ENCODE measurements at regions not wholly inside any gene's neighbourhood (a gene's known extent, or its start where the extent isn't known, plus 50 kb on each side); places are given as distances from the start of the nearest gene placed in this dataset.
"Not testable (repeated sequence)": the region's sequence is repeated elsewhere in the genome, so short reads cannot be mapped to it uniquely, and the experiment has no call there.

DNA sequence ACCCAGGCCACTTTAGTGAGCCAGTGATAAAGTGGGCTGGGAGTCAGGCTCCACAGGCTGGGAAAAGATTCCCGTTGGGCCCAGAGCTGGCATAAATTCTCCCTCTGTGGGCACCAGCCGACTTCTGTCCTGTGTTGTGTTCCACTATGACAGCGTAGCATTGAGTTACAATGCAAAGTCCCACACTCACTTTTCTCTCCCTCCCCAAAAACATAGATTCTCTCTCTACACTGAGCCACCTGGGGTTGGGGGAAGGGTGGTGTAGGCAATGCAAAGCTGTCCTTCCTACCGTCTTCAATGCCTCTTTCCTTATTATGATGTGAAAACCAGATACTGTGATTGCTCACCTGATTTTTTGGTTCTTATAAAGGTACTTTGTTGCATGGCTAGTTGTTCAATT, 566.2 kb downstream of the RAPGEF2 start:
- DNase-seq, result no peak

DNA sequence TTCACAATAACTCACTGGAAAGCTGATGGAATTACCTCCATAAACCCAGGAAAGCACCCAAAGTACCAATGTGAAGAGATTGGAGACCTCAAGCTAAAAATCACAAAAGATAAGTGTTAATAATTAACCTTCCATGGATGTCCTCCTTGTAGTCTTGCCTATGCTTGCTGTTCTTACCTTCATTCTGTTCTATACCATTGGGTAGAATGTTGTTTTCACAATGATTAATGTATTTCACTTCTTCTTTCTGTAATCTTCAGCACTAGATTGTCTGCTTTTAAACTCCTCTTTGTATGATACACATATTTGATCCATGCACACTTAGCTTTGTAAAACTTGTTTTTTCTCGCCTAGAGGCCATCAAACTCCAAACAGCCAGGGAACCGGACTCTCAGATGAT, 570.3 kb downstream of the RAPGEF2 start:
- no peak for DNase-seq

DNA sequence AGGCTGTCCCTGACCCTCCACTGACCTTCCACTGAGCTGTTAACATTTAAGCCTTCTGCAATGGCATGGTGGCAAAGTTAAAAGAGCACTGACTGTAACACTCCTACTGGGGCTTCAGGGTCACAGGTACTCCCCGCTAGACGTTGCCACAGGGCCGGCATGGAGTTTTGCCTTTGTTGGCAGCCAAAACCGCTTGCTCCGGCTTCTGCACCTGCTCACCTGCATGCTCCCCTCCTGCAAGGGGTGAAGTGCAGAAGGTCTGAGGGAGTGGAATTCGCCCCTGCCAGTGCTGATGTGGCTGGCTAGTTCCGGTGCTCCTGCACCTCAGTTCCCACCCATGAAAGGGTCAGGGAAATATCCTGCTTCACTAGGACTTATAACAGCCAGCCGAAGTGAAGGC, 571.4 kb downstream of the RAPGEF2 start:
- DNase-seq, result no peak

GRCh38 chr4:159677521-159677920, 574.6 kb downstream of the RAPGEF2 start:
- no peak for DNase-seq

- no peak for DNase-seq
Observed at GRCh38 chr4:159682996-159683395, 580.1 kb downstream of the RAPGEF2 start.

DNA sequence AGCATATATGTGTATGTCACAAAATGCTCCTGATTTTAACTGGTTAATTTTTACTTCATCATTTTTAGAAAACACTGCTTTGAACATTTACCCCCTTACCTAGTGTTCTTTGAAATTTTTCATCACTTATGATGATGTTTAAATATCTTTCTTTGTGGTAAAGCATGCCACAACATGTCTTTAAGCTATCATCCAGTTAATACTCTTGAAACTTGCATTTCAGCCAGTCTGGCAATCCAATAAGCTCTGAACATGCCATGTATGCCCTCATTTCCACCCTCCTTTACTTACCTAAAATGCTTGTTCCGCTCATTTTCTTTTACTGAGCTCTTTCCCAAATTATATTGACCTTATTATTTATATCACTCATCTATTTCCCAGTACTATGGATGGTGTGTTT, 581.2 kb downstream of the RAPGEF2 start:
- no peak for DNase-seq

DNA sequence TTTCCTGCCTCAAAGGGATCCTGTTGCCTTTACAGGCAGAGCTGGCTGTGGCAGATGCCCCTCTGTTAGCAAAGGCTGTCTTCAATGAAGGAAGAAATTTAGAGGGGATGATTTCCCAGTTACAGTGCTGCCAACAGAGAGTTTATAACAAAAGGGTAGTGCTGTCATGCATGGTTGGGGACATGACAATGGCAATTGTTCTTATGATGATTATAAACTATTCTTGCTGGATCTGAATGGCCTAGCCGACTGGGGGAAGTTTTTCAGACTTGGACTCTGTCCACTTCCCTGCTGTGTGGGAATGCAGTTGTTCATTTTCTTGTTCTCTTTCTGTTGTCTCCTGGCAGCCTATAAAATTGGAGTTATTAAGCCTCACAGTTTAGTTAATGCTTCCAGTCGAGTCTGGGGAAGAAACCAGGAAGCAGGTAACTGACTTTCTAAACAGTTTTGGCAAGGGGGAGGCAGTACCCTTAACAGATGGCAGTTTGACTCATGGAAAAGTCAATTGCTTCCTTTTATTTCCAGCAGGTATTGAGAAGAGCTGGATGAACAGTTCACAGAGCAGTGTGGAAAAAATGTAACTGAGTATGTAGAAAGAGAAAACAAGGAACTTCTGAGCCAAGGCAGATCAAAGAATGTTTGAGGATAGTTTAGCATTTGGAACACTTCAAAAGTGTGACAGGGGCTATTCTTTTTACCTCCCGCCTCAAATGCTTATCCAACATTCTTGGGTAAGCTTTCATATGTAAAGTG, 582.6 kb downstream of the RAPGEF2 start:
- no peak for DNase-seq

GRCh38 chr4:159689526-159689925, 586.6 kb downstream of the RAPGEF2 start:
- no peak for DNase-seq

DNA sequence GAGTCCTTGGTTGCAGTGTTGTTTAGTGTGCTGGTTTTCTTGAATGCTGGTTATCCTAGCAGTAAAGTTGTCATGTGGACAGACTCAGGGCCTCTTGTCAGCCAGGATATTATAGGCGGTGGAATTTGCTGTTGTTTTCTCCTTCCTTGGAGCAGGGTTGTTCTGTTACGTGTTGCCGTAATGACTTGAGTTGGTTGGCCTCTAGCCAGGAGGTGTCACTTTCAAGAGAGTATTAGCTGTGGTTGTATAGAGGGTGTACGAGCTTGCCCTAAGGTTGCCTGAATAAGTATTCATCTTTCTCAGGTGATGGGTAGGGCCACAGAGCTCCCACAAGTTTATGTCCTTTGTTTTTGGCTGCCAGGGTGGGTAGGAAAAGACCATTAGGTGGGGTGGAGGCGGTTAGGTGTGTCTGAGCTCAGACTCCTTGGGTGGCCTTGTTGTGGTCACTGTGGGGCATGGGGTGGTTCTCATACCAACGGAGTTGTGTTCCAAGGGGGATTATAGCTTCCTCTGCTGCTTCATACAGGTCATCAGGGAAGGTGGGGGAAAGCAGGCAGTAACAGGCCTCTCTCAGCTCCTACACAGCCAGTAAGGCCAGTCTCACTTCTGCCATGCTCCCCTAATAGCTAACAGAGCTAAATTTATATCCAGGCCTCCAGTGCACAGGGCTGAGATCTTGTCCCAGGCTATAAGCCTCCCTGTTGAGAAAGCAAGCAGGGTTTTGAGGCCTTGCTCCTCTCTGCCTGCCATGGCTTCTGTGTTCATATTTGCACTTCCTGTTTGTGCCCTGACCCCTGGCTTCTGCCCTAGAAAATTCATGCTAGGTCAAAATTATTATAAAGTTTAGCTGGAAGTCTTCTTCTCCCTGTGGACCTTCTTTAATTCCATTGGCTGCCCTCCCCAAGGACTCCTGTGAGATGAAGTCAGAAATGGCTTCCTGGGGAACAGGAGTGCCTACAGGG, 594.7 kb downstream of the RAPGEF2 start:
- no peak for DNase-seq

DNA sequence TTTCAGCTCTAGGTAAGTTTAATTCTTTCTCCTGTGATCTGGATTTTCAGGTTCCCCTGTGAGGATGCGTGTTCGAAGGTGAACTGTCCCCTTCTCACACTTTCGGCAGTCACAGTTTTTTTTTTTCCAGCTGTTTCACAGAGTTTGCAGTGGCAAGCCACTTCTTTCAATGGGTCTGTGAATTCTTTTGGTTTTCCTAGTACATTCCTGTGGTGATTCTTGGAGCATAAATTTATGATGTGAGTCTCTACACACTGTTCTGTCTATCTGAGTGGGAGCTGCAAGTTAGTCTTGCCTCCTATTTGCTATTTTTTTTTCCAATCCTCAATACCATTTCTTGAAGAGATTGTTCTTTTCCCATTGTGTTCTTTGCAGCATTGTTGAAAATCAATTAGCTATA, 595.5 kb downstream of the RAPGEF2 start:
- no peak for DNase-seq

- DNase-seq, result no peak
Observed at GRCh38 chr4:159702200-159702599, 599.3 kb downstream of the RAPGEF2 start.

- DNase-seq, result no peak
Observed at GRCh38 chr4:159705334-159705733, 602.5 kb downstream of the RAPGEF2 start.

DNA sequence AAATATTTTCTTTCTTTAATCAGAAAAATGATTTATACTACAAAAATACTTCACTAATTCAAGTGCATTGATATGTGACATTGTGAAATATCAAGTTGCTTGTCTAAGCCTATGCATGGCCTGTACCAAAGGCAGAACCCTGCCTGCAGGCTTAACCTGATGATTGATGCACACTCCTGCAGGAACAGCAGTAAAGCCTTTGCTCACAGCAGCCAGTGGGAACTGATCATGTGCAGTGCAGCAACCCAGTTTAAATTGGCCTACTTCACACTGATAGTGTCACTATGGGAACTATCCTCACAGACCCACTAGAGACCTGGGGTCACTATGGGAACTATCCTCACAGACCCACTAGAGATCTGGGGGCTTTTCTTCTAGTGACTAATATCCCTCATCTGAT, 603.8 kb downstream of the RAPGEF2 start:
- DNase-seq, result no peak

DNA sequence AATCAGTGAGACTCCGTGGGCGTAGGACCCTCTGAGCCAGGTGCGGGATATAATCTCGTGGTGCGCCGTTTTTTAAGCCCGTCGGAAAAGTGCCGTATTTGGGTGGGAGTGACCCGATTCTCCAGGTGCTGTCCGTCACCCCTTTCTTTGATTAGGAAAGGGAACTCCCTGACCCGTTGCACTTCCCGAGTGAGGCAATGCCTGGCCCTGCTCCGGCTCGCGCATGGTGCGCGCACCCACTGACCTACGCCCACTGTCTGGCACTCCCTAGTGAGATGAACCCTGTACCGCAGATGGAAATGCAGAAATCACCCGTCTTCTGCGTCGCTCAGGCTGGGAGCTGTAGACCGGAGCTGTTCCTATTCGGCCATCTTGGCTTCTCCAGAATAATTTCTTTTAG, 612.3 kb downstream of the RAPGEF2 start:
- not testable (repeated sequence) for DNase-seq

DNA sequence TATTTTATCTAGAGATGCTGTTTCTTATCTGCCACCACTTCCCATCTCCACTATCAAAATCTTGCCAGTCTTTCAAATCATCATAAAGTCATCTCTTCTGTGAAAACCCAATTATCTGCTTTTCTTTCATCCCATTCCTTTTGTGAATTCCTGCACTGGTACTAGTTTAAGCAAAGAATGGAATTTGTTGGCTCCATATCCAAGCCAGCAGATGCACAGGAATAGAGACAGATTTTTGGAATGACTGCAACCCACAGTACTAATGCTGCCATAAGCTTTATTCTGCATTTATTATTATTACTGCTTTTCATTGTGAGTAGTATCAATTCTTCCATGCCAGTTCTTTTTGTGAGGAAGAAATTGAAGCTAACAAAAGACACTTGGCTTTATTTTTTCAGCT, 616.7 kb downstream of the RAPGEF2 start:
- no peak for DNase-seq

DNA sequence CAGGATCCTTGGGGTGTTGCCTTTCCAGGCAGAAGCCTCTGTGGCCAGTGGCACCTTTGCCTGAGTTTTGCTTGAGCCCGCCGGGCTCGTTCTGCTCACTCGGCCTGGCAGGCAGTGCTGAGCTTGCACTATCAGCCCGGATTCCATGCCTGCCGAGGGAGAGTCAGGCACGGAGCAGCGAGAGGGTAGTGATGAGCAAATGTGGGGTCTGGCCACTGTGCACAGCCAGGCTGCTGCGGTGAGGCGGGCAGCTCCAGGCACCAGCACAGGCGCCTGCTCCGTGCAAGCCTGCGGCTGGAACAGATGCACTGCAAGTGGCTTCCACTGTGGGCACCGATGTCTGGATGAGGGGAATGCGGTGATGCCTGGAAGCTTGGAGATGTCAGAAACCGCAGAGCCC, 619.2 kb downstream of the RAPGEF2 start:
- DNase-seq, result no peak

- no peak for DNase-seq
Observed at GRCh38 chr4:159722918-159723317, 620.0 kb downstream of the RAPGEF2 start.

DNA sequence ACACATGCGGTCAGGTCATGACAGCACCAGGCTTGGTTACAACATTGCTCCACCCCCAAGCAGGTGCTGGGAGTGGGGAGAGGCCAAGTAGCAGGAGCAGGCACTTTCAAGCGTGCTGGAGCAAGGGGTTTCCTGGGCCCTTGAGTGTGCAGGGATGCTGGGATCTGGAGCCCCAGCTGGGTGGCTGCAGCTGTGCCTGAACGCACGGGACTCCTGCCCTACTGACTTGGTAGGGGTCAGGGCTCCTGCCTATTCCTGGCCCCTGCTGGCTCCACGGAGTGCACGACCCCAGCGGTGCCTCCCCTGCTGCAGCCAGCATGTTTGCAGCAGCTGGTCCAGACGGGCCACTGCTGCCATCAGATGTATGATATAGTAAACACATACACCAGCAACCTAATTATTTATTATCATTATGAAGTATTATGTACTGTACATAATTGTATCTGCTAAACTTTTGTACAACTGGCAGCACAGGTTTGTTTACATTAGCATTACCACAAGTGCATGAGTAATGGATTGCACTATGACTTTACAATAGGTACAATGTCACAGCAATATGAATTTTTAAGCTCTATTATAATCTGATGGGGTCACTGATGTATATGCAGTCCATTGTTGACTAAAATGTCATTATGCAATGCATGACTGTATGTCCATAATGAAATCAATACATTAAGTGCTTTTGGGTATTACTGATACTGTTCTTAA, 620.6 kb downstream of the RAPGEF2 start:
- no peak for DNase-seq

DNA sequence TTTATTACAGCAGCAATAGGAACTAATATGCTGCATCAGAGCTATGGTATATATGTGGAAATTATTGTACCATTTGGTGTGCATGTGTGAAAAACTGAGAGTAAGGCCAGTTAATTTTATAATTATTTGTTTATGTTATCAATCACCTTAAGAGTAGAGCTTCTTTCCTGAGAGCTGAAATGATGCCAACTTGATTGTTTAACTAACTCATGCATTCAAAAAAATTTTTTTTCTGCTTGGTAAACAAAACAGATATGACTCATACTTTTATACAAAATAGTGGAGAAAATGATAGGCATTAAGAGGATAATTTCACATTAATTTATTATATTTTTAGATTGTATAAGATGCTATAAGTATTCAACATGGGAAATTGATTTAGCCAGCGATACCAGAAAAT, 622.7 kb downstream of the RAPGEF2 start:
- DNase-seq, result no peak

DNA sequence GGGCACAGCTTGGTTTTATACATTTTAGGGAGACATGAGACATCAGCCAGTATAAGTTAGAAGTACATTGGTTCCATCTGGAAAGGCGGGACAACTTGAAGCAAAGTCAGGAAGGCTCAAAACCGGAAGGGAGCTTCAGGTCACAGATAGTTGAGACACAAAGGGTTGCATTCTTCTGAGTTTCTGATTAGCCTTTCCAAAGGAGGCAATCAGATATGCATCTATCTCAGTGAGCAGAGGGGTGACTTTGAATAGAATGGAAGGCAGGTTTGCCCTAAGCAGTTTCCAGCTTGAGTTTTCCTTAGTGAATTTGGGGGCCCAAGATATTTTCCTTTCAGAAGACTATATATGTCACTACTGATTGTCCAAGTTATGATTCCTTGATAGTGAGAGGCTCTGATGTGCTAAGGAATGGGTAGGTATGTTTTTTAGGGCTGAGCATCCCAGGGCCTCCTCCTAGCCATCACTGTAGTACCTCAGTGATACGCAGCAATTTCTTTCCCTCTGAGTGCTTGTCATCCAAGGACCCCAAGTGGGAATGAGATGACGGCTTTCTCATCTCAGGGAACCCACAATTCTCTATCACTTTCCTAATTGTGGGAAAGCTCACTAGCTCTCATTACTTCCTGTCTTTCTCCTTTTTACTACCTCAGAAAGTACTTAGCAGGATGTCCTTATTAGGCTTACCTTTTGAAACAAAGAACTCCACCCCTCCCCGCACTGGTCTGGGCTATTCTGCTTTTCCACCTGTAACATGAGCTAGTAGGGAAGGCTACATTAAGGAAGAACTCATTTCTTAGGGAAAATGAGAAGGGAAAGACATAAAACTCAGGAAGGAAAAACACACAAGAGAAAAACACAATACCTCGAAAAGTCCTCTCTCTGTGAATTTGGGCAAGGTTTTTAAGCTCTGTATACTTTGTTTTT, 632.7 kb downstream of the RAPGEF2 start:
- peak; percentile 13 for DNase-seq

DNA sequence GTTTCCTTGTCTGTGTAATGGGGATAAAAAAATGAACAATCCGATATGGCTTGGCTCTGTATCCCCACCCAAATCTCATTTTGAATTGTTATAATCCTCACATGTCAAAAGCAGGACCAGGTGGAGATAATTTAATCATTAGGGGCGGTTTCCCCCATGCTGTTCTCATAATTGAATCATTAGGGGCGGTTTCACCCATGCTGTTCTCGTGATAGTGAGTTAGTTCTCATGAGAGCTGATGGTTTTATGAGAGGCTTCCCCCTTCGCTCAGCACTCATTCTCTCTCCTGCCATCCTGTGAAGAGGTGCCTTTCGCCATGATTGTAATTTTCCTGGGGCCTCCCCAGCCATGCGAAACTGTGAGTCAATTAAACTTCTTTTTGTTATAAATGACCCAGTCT, 633.5 kb downstream of the RAPGEF2 start:
- no peak for DNase-seq

GRCh38 chr4:159743971-159744370, 641.1 kb downstream of the RAPGEF2 start:
- DNase-seq, result no peak

Data from left kidney (tissue), 1 donor.